ENCODE measurements at regions not wholly inside any gene's neighbourhood (a gene's known extent, or its start where the extent isn't known, plus 50 kb on each side); places are given as distances from the start of the nearest gene placed in this dataset.

DNA sequence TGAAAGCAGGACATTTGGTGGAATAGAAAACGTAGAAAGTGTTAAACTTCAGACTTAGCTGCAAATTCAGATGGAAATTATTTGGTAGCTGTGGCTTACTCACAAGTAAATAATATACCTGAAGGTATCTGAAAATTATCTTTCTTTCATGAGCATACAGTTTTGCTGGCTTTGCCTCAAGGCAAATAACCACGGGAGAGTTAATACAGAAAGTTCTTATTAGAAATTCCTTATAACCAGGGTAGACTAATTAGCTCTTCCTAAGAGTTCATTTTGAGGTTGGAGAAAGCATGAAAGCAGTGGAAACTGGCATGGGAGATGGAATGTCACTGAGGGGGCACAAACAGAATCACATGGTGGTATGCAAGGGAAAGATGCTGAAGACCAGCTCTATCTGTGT lies 217.5 kb downstream of the CD83 start:
- WGBS, 2 donors: 93 to 97% methylated on average over 2 of the region's 2 CpGs
- ATAC-seq (no peak), DNase-seq (no peak)
- peaks cover 0 to 14% (median 0%) of the 10 kb centered on the region in 9 donors for H3K4me1 ChIP-seq
- no peak overlapping the region for H3K27ac ChIP-seq
- peaks cover 0 to 11% (median 0%) of the 10 kb centered on the region in 11 donors for H3K9me3 ChIP-seq
- H3K27me3 ChIP-seq: no peaks in the 10 kb centered on the region
- TF ChIP-seq CTCF (IDR thresholded peaks at IDR 0.05): no peak
- no peaks in the 10 kb centered on the region for H3K36me3 ChIP-seq
- no peak overlapping the region for H3K4me3 ChIP-seq
- intact Hi-C loops (cut with DNase I): no loop called here

DNA sequence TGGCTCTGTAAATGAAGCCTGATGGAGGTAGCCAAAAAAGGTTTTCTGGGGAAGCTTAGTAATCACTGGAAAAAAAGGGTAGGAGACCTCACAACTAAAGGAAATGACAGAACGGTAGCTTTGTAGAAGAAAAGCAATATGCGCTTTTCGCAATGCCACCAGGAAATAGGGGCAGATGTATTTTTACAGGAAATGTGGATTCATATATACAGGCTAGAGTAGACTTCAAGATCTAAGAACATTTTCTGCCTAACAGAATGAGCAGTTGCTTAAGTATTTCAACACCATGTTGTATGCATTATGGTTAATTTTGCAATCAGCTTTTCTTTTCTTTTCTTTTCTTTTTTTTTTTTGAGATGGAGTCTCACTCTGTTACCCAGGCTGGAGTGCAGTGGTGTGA lies 219.6 kb downstream of the CD83 start:
- Histone ChIP-seq H3K4me3 (no peak overlapping the region), H3K27me3 (no peaks in the 10 kb centered on the region), H3K36me3 (no peaks in the 10 kb centered on the region), H3K27ac (peak overlapping the region in 1 of 10 donors; percentile 22), H3K9me3 (peaks cover 0 to 11% (median 0%) of the 10 kb centered on the region in 11 donors), H3K4me1 (peaks cover 0 to 18% (median 0%) of the 10 kb centered on the region in 9 donors)
- WGBS, 2 donors: 82 to 83% methylated on average over 3 of the region's 3 CpGs
- DNase-seq (no peak), ATAC-seq (no peak)
- intact Hi-C loops (cut with DNase I): no loop called here
- no peak for TF ChIP-seq CTCF (IDR thresholded peaks at IDR 0.05)

DNA sequence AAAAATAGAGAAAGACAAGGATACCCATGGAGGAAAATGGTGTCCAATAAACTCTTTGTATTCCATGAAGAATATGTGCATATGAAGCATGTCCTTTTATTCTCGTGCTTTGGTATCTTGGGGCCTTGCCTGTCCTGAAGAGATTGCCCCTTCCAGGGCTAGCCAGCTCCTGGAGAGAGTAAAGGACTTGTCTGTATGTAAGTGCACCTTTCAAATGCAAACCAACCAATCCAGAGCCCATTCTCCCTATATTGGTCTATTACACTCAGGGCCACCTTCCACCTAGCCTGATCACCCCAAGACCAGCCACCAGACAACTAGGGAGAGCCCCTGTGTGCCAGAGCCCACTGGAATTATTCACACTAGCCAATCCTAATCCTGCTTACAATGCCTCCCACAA lies 221.6 kb downstream of the CD83 start:
- TF ChIP-seq CTCF (IDR thresholded peaks at IDR 0.05): no peak
- ATAC-seq (no peak), DNase-seq (no peak)
- no peaks in the 10 kb centered on the region for H3K27me3 ChIP-seq
- WGBS, 2 donors: 95 to 96% methylated on average over 1 of the region's 1 CpG
- no peaks in the 10 kb centered on the region for H3K36me3 ChIP-seq
- no peak overlapping the region for H3K27ac ChIP-seq
- intact Hi-C loops (cut with DNase I): no loop called here
- H3K9me3 ChIP-seq: peaks cover 0 to 11% (median 0%) of the 10 kb centered on the region in 11 donors
- peaks cover 0 to 18% (median 0%) of the 10 kb centered on the region in 9 donors for H3K4me1 ChIP-seq
- H3K4me3 ChIP-seq: no peak overlapping the region

- H3K4me3 ChIP-seq: no peak overlapping the region
- no peak for DNase-seq
- WGBS, 2 donors: 86 to 93% methylated on average over 4 of the region's 4 CpGs
Measured at GRCh38 chr6:14339711-14340584, 222.4 kb downstream of the CD83 start.

More at GRCh38 chr6:14339711-14340584, 222.4 kb downstream of the CD83 start:
- no peak for ATAC-seq
- Histone ChIP-seq H3K27ac (no peak overlapping the region), H3K9me3 (peaks cover 0 to 11% (median 0%) of the 10 kb centered on the region in 11 donors), H3K4me1 (peaks cover 0 to 18% (median 0%) of the 10 kb centered on the region in 9 donors), H3K36me3 (no peaks in the 10 kb centered on the region), H3K27me3 (no peaks in the 10 kb centered on the region)
- no peak for TF ChIP-seq CTCF (IDR thresholded peaks at IDR 0.05)
- intact Hi-C loops (cut with DNase I): no loop called here
